ENCODE measurements at regions not wholly inside any gene's neighbourhood (a gene's known extent, or its start where the extent isn't known, plus 50 kb on each side); places are given as distances from the start of the nearest gene placed in this dataset.

- no peaks in the 10 kb centered on the region for H3K9me2 ChIP-seq (ENCODE audit: insufficient read depth)
- BruUV-seq (replicated peaks) = no TSS peak
- no peak overlapping the region for H3K27ac ChIP-seq (ENCODE audit: low read depth, low read length)
- no peak for DNase-seq (ENCODE audit: low read depth, low spot score)
- ChIA-PET POLR2A (no interaction called here), RAD21 (ENCODE audit: low non-redundant PET in 1 of 2, low total read pairs in 2 of 2, uncharacterized antibody in 2 of 2, unreplicated experiment in 2 of 2) (no interaction called here), CTCF (no interaction called here)
- no peak for ATAC-seq
- peaks cover 0 to 12% of the 10 kb centered on the region in 2 experiments; a peak in 2 of 4 replicates for H3K9me3 ChIP-seq (ENCODE audit: control insufficient read depth in 1 of 2, insufficient read depth in 1 of 2, low read depth in 1 of 2, low read length in 2 of 2)
- H4K20me1 ChIP-seq (ENCODE audit: insufficient read depth) = no peaks in the 10 kb centered on the region
- no peaks in the 10 kb centered on the region for H3K27me3 ChIP-seq (ENCODE audit: insufficient read depth, low read length)
- no peaks in the 10 kb centered on the region for H3K79me2 ChIP-seq (ENCODE audit: insufficient read depth, low read length)
- no peaks in the 10 kb centered on the region for H3K36me3 ChIP-seq (ENCODE audit: control insufficient read depth in 1 of 2, insufficient read depth in 2 of 2, low read length in 2 of 2)
- intact Hi-C loops (cut with micrococcal nuclease) = no loop called here
- no peak overlapping the region for H3K9ac ChIP-seq (ENCODE audit: low read length)
- H3K4me3 ChIP-seq (replicated peaks in 1 of 2; ENCODE audit: low read depth in 1 of 2, low read length in 2 of 2) = no peak overlapping the region
- H2AFZ ChIP-seq (ENCODE audit: low read depth, low read length, poor library complexity, severe bottlenecking) = no peak overlapping the region
- TF ChIP-seq MAX (IDR thresholded peaks at IDR 0.05) = no peak
- no peak for TF ChIP-seq CEBPB (IDR thresholded peaks at IDR 0.05; ENCODE audit: low read depth)
- TF ChIP-seq EGR1 (IDR thresholded peaks at IDR 0.05; ENCODE audit: low read depth) = no peak
- no peak for TF ChIP-seq EZH2 (IDR thresholded peaks at IDR 0.05)
- TF ChIP-seq EZH2phosphoT487 (IDR thresholded peaks at IDR 0.05; ENCODE audit: borderline replicate concordance) = no peak
- H3K4me1 ChIP-seq (ENCODE audit: control insufficient read depth in 1 of 2, insufficient read depth in 2 of 2, low read length in 2 of 2) = no peaks in the 10 kb centered on the region
- no peak overlapping the region for H3K4me2 ChIP-seq (ENCODE audit: low read length)
Measured at GRCh38 chr1:29531596-29531995, 295.3 kb downstream of the PTPRU start.

GRCh38 chr1:29529677-29530278, 293.5 kb downstream of the PTPRU start:
- Histone ChIP-seq H3K9ac (ENCODE audit: low read length) (no peak overlapping the region), H4K20me1 (ENCODE audit: insufficient read depth) (no peaks in the 10 kb centered on the region), H3K9me2 (ENCODE audit: insufficient read depth) (no peaks in the 10 kb centered on the region), H3K36me3 (ENCODE audit: control insufficient read depth in 1 of 2, insufficient read depth in 2 of 2, low read length in 2 of 2) (no peaks in the 10 kb centered on the region), H3K79me2 (ENCODE audit: insufficient read depth, low read length) (no peaks in the 10 kb centered on the region), H3K4me1 (ENCODE audit: control insufficient read depth in 1 of 2, insufficient read depth in 2 of 2, low read length in 2 of 2) (no peaks in the 10 kb centered on the region), H3K4me2 (ENCODE audit: low read length) (no peak overlapping the region), H2AFZ (ENCODE audit: low read depth, low read length, poor library complexity, severe bottlenecking) (no peak overlapping the region), H3K27ac (ENCODE audit: low read depth, low read length) (no peak overlapping the region), H3K4me3 (replicated peaks in 1 of 2; ENCODE audit: low read depth in 1 of 2, low read length in 2 of 2) (no peak overlapping the region), H3K9me3 (ENCODE audit: control insufficient read depth in 1 of 2, insufficient read depth in 1 of 2, low read depth in 1 of 2, low read length in 2 of 2) (peaks cover 0 to 12% of the 10 kb centered on the region in 2 experiments; a peak in 2 of 4 replicates), H3K27me3 (ENCODE audit: insufficient read depth, low read length) (no peaks in the 10 kb centered on the region)
- ChIA-PET RAD21 (ENCODE audit: low non-redundant PET in 1 of 2, low total read pairs in 2 of 2, uncharacterized antibody in 2 of 2, unreplicated experiment in 2 of 2) (no interaction called here), CTCF (no interaction called here), POLR2A (no interaction called here)
- TF ChIP-seq ZBTB33 (IDR thresholded peaks at IDR 0.05; ENCODE audit: extremely low read depth, insufficient replicate concordance, low read length) (no peak), CBX3 (IDR thresholded peaks at IDR 0.05; ENCODE audit: low read depth) (0 out of 2 replicates have a peak, but pooled peaks have one; percentile 25), ELF1 (IDR thresholded peaks at IDR 0.05; ENCODE audit: borderline replicate concordance, low read depth) (no peak), RAD21 (IDR thresholded peaks at IDR 0.05; ENCODE audit: low read depth) (no peak)
- TF ChIP-seq, protein P1, sequence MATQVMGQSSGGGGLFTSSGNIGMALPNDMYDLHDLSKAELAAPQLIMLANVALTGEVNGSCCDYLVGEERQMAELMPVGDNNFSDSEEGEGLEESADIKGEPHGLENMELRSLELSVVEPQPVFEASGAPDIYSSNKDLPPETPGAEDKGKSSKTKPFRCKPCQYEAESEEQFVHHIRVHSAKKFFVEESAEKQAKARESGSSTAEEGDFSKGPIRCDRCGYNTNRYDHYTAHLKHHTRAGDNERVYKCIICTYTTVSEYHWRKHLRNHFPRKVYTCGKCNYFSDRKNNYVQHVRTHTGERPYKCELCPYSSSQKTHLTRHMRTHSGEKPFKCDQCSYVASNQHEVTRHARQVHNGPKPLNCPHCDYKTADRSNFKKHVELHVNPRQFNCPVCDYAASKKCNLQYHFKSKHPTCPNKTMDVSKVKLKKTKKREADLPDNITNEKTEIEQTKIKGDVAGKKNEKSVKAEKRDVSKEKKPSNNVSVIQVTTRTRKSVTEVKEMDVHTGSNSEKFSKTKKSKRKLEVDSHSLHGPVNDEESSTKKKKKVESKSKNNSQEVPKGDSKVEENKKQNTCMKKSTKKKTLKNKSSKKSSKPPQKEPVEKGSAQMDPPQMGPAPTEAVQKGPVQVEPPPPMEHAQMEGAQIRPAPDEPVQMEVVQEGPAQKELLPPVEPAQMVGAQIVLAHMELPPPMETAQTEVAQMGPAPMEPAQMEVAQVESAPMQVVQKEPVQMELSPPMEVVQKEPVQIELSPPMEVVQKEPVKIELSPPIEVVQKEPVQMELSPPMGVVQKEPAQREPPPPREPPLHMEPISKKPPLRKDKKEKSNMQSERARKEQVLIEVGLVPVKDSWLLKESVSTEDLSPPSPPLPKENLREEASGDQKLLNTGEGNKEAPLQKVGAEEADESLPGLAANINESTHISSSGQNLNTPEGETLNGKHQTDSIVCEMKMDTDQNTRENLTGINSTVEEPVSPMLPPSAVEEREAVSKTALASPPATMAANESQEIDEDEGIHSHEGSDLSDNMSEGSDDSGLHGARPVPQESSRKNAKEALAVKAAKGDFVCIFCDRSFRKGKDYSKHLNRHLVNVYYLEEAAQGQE (IDR thresholded peaks at IDR 0.05; ENCODE audit: low read depth) = no peak
- intact Hi-C loops (cut with micrococcal nuclease) = no loop called here
- ATAC-seq (no peak), DNase-seq (ENCODE audit: low read depth, low spot score) (no peak)
- no TSS peak for BruUV-seq (replicated peaks)

Measured in HCT116 (cell line).